SK-N-SH treated with all-trans-retinoic acid at 6 μM for 48 hours (cell line): ENCODE measurements at regions not wholly inside any gene's neighbourhood (a gene's known extent, or its start where the extent isn't known, plus 50 kb on each side); places are given as distances from the start of the nearest gene placed in this dataset.
"Not testable (repeated sequence)": the region's sequence is repeated elsewhere in the genome, so short reads cannot be mapped to it uniquely, and the experiment has no call there.

ENCODE experiments used
- ATAC-seq: fragments of 200-7000 bp; cut with Tn5 transposase; 3 replicates; pipeline ENCODE4 v1.9.1; 2020; ENCODE audit warnings: mild to moderate bottlenecking, moderate library complexity
- ARNTL ChIP-seq: fragments of 450-650 bp; formaldehyde crosslinking; IDR thresholded peaks from 2 replicates; pipeline ENCODE4 v1.5.0; 2020; ENCODE audit warnings: low read depth, mild to moderate bottlenecking, moderate library complexity, borderline replicate concordance
- BACH2 ChIP-seq: fragments of 250-450 bp; sonication (Bioruptor Pico); IDR thresholded peaks from 2 replicates; pipeline ENCODE4 v1.9.0; 2021; ENCODE audit warnings: mild to moderate bottlenecking, borderline replicate concordance
- CREB5 ChIP-seq: fragments of 250-450 bp; sonication (Bioruptor Pico); IDR thresholded peaks from 2 replicates; pipeline ENCODE4 v1.5.1; 2020; ENCODE audit warnings: low read depth, mild to moderate bottlenecking, moderate library complexity
- CSRNP3 ChIP-seq: fragments of 250-450 bp; sonication (Bioruptor Pico); IDR thresholded peaks from 2 replicates; pipeline ENCODE4 v1.5.1; 2021; ENCODE audit warnings: mild to moderate bottlenecking, moderate library complexity
- ESRRG ChIP-seq: fragments of 250-450 bp; sonication (Bioruptor Pico); IDR thresholded peaks from 2 replicates; pipeline ENCODE4 v1.6.1; 2021; ENCODE audit warnings: mild to moderate bottlenecking
- GLIS3 ChIP-seq: fragments of 250-450 bp; sonication (Bioruptor Pico); IDR thresholded peaks from 2 replicates; pipeline ENCODE4 v1.5.0; 2020; ENCODE audit warnings: mild to moderate bottlenecking, moderate library complexity
- ISL1 ChIP-seq: fragments of 250-450 bp; sonication (Bioruptor Pico); IDR thresholded peaks from 2 replicates; pipeline ENCODE4 v2.1.2; 2022; ENCODE audit warnings: mild to moderate bottlenecking, moderate library complexity
- PATZ1 ChIP-seq: fragments of 250-450 bp; sonication (Bioruptor Pico); IDR thresholded peaks from 2 replicates; pipeline ENCODE4 v1.8.0; 2020; ENCODE audit warnings: mild to moderate bottlenecking, moderate library complexity, borderline replicate concordance
- POU6F1 ChIP-seq: fragments of 250-450 bp; sonication (Bioruptor Pico); IDR thresholded peaks from 2 replicates; pipeline ENCODE4 v1.8.0; 2021; ENCODE audit warnings: low read depth, mild to moderate bottlenecking, moderate library complexity, borderline replicate concordance
- PPARA ChIP-seq: fragments of 250-450 bp; sonication (Bioruptor Pico); IDR thresholded peaks from 2 replicates; pipeline ENCODE4 v1.5.0; 2020; ENCODE audit warnings: mild to moderate bottlenecking, borderline replicate concordance
- RARB ChIP-seq: fragments of 250-450 bp; sonication (Bioruptor Pico); IDR thresholded peaks from 2 replicates; pipeline ENCODE4 v1.8.0; 2021; ENCODE audit warnings: mild to moderate bottlenecking, moderate library complexity
- SNAI2 ChIP-seq: fragments of 250-450 bp; sonication (Bioruptor Pico); IDR thresholded peaks from 2 replicates; pipeline ENCODE4 v1.5.0; 2020; ENCODE audit warnings: mild to moderate bottlenecking, moderate library complexity
- TCF4 ChIP-seq: fragments of 250-450 bp; sonication (Bioruptor Pico); IDR thresholded peaks from 2 replicates; pipeline ENCODE4 v1.8.0; 2021; ENCODE audit warnings: mild to moderate bottlenecking, moderate library complexity, borderline replicate concordance
- TOX ChIP-seq: fragments of 250-450 bp; sonication (Bioruptor Pico); IDR thresholded peaks from 2 replicates; pipeline ENCODE4 v1.8.0; 2021; ENCODE audit warnings: mild to moderate bottlenecking, moderate library complexity, borderline replicate concordance
- ZC3H10 ChIP-seq: fragments of 250-450 bp; sonication (Bioruptor Pico); IDR thresholded peaks from 2 replicates; pipeline ENCODE4 v1.5.1; 2021; ENCODE audit warnings: mild to moderate bottlenecking, moderate library complexity
- ZFP30 ChIP-seq: fragments of 450-650 bp; formaldehyde crosslinking; IDR thresholded peaks from 2 replicates; pipeline ENCODE4 v1.5.0; 2022; ENCODE audit warnings: mild to moderate bottlenecking, moderate library complexity
- ZNF70 ChIP-seq: fragments of 450-650 bp; formaldehyde crosslinking; IDR thresholded peaks from 2 replicates; pipeline ENCODE4 v1.5.0; 2020; ENCODE audit warnings: mild to moderate bottlenecking, moderate library complexity
- ZNF8 ChIP-seq: fragments of 450-650 bp; formaldehyde crosslinking; IDR thresholded peaks from 2 replicates; pipeline ENCODE4 v1.5.0; 2020; ENCODE audit warnings: mild to moderate bottlenecking, moderate library complexity

- no peak for ATAC-seq
- TF ChIP-seq ISL1 (CRISPR knock-in tag): no peak
- TF ChIP-seq ZFP30 (CRISPR knock-in tag): no peak
- TF ChIP-seq RARB (CRISPR knock-in tag): no peak
- TF ChIP-seq ZNF8 (CRISPR knock-in tag): no peak
These were observed 124.3 kb upstream of the UNC5B start for GRCh38 chr10:71088054-71088453.

- not testable (repeated sequence) for ATAC-seq
These were observed 123.8 kb upstream of the UNC5B start for GRCh38 chr10:71088578-71088977.

GRCh38 chr10:71089162-71089561 lies 123.2 kb upstream of the UNC5B start:
- no peak for TF ChIP-seq GLIS3 (CRISPR knock-in tag)
- TF ChIP-seq ISL1 (CRISPR knock-in tag): no peak
- TF ChIP-seq ZNF8 (CRISPR knock-in tag): no peak
- TF ChIP-seq PPARA (CRISPR knock-in tag): no peak
- no peak for TF ChIP-seq CREB5 (CRISPR knock-in tag)
- TF ChIP-seq POU6F1 (CRISPR knock-in tag): no peak
- no peak for TF ChIP-seq ZNF70

GRCh38 chr10:71090330-71090729 lies 122.0 kb upstream of the UNC5B start:
- ATAC-seq: no peak
- no peak for TF ChIP-seq GLIS3 (CRISPR knock-in tag)
- TF ChIP-seq ARNTL: no peak
- TF ChIP-seq CREB5 (CRISPR knock-in tag): no peak
- no peak for TF ChIP-seq BACH2 (CRISPR knock-in tag)
- TF ChIP-seq ZNF70: no peak
- TF ChIP-seq TOX (CRISPR knock-in tag): no peak
- TF ChIP-seq CSRNP3 (CRISPR knock-in tag): no peak
- TF ChIP-seq SNAI2: no peak
- no peak for TF ChIP-seq PATZ1 (CRISPR knock-in tag)
- TF ChIP-seq POU6F1 (CRISPR knock-in tag): no peak
- no peak for TF ChIP-seq ZC3H10 (CRISPR knock-in tag)
- no peak for TF ChIP-seq PPARA (CRISPR knock-in tag)
- TF ChIP-seq TCF4 (CRISPR knock-in tag): no peak
- TF ChIP-seq, all 23 proteins: peak for 0

More at GRCh38 chr10:71089162-71089561, 123.2 kb upstream of the UNC5B start:
- no peak for ATAC-seq

- no peak for ATAC-seq
- TF ChIP-seq PATZ1 (CRISPR knock-in tag): no peak
- TF ChIP-seq ARNTL: no peak
- TF ChIP-seq POU6F1 (CRISPR knock-in tag): no peak
- TF ChIP-seq ISL1 (CRISPR knock-in tag): no peak
- TF ChIP-seq ZNF8 (CRISPR knock-in tag): no peak
- TF ChIP-seq ESRRG (CRISPR knock-in tag): no peak
These were observed 121.6 kb upstream of the UNC5B start for GRCh38 chr10:71090801-71091200.
